Cardiac muscle cell (in vitro differentiated cells and primary cell): ENCODE measurements at regions not wholly inside any gene's neighbourhood (a gene's known extent, or its start where the extent isn't known, plus 50 kb on each side); places are given as distances from the start of the nearest gene placed in this dataset.
A peak's percentile ranks its signal among the peaks of the same experiment; 100 is the strongest.

ENCODE experiments used
- DNase-seq, 2 donors: peaks; one replicate each; pipeline versions ENCODE4 v3.0.0 to v3.0.0-alpha.2; 2010 to 2017; ENCODE audit warnings: low read depth in 1 of 2, low spot score in 1 of 2
- H3K27ac ChIP-seq: fragments of 200-600 bp; sonication (generic); 2 replicates; pipeline ENCODE4 v1.5.1; 2016
- H3K27me3 ChIP-seq: fragments of 200-600 bp; sonication (generic); 2 replicates; pipeline ENCODE4 v1.6.0; 2016; ENCODE audit warnings: control low read depth
- H3K36me3 ChIP-seq: fragments of 200-600 bp; sonication (generic); 2 replicates; pipeline ENCODE4 v1.5.1; 2016; ENCODE audit warnings: control low read depth
- H3K4me1 ChIP-seq: fragments of 200-600 bp; sonication (generic); 2 replicates; pipeline ENCODE4 v1.8.1; 2017; ENCODE audit warnings: low read depth, mild to moderate bottlenecking, mixed run types
- H3K4me3 ChIP-seq: fragments of 200-600 bp; sonication (generic); 2 replicates; pipeline ENCODE4 v1.5.1; 2016; ENCODE audit warnings: mild to moderate bottlenecking
- H3K9me3 ChIP-seq: fragments of 200-600 bp; sonication (generic); 2 replicates; pipeline ENCODE4 v1.5.1; 2017; ENCODE audit warnings: low read depth, mild to moderate bottlenecking, control low read depth
- TF ChIP-seq, protein P1 (sequence below): IDR thresholded peaks from 2 replicates; pipeline ENCODE4 v1.5.1; 2012; ENCODE audit warnings: low read depth, mild to moderate bottlenecking, low read length

DNA sequence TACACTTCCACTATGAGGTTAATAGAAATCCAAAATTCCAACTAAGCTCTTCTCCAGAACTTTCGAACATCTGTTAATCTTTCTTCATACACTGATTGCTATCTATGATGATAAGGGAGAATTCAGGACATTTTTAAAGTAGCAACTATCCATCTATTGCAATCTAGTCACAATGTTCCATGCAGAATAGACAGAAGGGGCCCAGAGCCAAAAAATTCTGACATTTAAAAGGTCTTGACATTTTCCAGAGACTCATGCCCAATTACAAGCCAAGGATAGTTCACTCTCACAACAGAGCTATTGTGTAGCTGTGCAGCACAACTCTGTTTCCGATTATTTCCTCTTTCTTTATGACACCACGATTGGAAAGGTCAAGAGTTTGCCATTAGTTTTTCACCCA is 999.7 kb upstream of the ALCAM start:
- Histone ChIP-seq H3K4me3 (no peak overlapping the region), H3K27me3 (no peaks in the 10 kb centered on the region), H3K36me3 (no peaks in the 10 kb centered on the region), H3K4me1 (no peaks in the 10 kb centered on the region), H3K27ac (no peak overlapping the region), H3K9me3 (no peaks in the 10 kb centered on the region)
- DNase-seq, result peak; percentile 2 to 18
- TF ChIP-seq, protein P1, sequence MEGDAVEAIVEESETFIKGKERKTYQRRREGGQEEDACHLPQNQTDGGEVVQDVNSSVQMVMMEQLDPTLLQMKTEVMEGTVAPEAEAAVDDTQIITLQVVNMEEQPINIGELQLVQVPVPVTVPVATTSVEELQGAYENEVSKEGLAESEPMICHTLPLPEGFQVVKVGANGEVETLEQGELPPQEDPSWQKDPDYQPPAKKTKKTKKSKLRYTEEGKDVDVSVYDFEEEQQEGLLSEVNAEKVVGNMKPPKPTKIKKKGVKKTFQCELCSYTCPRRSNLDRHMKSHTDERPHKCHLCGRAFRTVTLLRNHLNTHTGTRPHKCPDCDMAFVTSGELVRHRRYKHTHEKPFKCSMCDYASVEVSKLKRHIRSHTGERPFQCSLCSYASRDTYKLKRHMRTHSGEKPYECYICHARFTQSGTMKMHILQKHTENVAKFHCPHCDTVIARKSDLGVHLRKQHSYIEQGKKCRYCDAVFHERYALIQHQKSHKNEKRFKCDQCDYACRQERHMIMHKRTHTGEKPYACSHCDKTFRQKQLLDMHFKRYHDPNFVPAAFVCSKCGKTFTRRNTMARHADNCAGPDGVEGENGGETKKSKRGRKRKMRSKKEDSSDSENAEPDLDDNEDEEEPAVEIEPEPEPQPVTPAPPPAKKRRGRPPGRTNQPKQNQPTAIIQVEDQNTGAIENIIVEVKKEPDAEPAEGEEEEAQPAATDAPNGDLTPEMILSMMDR, result no peak

DNA sequence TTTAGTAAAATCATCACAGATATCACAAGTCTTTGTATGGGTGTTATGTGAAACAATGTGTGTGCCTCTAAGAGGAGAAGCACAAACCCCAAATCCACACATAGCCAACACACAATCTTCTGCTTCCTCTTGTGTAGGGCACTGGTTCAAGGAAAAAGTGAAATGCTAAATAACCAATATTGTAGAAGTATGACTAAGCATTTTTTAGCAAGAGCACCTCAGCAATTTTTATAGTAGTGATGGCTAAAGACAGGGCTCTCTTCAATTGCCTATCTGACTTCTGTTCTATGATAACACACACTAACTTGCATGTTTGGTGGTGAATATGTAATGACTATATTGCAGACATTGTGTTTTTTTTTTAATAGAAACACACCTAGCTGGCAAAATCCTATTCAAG is 997.9 kb upstream of the ALCAM start:
- Histone ChIP-seq H3K9me3 (no peaks in the 10 kb centered on the region), H3K4me3 (no peak overlapping the region), H3K4me1 (no peaks in the 10 kb centered on the region), H3K27me3 (no peaks in the 10 kb centered on the region), H3K27ac (no peak overlapping the region), H3K36me3 (no peaks in the 10 kb centered on the region)
- TF ChIP-seq, protein P1, result no peak
- DNase-seq, result no peak

DNA sequence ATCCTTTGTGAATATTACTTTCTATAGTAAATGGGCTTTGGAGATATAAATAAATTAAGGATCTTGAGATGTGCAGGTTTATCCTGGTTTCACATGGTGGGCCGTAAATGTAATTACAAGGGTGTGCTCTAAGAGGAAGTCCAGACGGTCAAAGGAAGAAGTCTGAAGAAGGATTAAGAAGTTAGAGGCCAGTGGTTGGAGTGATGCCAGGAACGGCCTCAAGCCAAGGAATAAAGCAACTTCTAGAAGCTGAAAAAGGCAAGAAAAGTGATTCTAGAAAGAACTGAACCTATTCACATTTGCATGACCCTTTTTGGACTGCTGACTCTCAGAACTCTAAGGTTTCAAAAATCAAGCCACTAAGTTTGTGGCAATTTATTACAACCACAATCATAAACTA is 981.3 kb upstream of the ALCAM start:
- TF ChIP-seq, protein P1, result no peak
- H3K4me1 ChIP-seq, result no peaks in the 10 kb centered on the region

DNA sequence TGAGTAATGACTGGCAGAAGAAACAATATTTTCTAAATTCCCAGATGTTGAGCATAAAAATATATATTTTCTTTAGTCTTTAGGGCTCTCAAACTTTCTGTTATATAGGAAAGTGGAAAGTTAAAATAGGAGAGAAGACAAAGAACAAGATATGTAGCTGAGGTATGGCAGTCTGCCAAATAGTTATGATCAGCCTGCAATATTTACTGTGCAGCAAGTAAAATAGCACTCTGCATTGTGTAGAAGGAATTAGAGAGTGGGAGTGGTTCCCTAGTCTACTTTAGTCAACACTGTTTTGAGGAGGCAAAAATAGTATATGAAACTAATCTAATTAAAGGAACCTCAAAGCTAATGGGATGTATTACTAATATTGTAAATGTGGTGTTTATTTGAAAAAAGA is 978.1 kb upstream of the ALCAM start:
- peak in 1 of 2 donors; percentile 49 for DNase-seq
- TF ChIP-seq, protein P1, result no peak
- Histone ChIP-seq H3K27me3 (no peaks in the 10 kb centered on the region), H3K27ac (no peak overlapping the region), H3K4me3 (no peak overlapping the region), H3K36me3 (no peaks in the 10 kb centered on the region), H3K4me1 (no peaks in the 10 kb centered on the region), H3K9me3 (no peaks in the 10 kb centered on the region)

More for the DNA sequence above, 981.3 kb upstream of the ALCAM start:
- Histone ChIP-seq H3K4me3 (no peak overlapping the region), H3K36me3 (no peaks in the 10 kb centered on the region), H3K9me3 (no peaks in the 10 kb centered on the region), H3K27me3 (no peaks in the 10 kb centered on the region), H3K27ac (no peak overlapping the region)
- DNase-seq, result peak in 1 of 2 donors; percentile 15

DNA sequence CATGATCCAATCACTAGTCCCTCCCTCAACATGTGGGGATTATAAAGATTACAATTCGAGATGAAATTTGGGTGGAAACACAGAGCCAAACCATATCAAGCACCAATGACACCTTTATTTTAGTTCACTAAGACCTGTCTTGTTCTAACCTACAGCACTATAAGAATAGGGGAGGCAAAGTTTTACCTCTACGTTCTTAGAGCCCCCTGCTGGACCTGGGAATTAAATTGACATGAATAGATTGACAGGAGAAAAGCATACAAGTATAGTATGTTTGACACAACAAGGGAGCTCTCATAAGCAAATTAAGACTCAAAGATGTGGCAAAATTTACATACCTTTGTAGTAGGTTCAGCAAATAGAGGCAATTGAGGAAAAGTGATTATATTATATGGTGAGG is 974.4 kb upstream of the ALCAM start:
- no peak overlapping the region for H3K27ac ChIP-seq
- H3K27me3 ChIP-seq, result no peaks in the 10 kb centered on the region
- no peaks in the 10 kb centered on the region for H3K4me1 ChIP-seq
- no peak for DNase-seq
- H3K4me3 ChIP-seq, result no peak overlapping the region
- TF ChIP-seq, protein P1, result no peak
- H3K36me3 ChIP-seq, result no peaks in the 10 kb centered on the region
- H3K9me3 ChIP-seq, result no peaks in the 10 kb centered on the region
